ENCODE measurements at regions not wholly inside any gene's neighbourhood (a gene's known extent, or its start where the extent isn't known, plus 50 kb on each side); places are given as distances from the start of the nearest gene placed in this dataset.

- TF ChIP-seq, protein P1, sequence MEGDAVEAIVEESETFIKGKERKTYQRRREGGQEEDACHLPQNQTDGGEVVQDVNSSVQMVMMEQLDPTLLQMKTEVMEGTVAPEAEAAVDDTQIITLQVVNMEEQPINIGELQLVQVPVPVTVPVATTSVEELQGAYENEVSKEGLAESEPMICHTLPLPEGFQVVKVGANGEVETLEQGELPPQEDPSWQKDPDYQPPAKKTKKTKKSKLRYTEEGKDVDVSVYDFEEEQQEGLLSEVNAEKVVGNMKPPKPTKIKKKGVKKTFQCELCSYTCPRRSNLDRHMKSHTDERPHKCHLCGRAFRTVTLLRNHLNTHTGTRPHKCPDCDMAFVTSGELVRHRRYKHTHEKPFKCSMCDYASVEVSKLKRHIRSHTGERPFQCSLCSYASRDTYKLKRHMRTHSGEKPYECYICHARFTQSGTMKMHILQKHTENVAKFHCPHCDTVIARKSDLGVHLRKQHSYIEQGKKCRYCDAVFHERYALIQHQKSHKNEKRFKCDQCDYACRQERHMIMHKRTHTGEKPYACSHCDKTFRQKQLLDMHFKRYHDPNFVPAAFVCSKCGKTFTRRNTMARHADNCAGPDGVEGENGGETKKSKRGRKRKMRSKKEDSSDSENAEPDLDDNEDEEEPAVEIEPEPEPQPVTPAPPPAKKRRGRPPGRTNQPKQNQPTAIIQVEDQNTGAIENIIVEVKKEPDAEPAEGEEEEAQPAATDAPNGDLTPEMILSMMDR (IDR thresholded peaks at IDR 0.05) = no peak
Observed at GRCh38 chr1:245085508-245086095, 69.2 kb upstream of the KIF26B start.

DNA sequence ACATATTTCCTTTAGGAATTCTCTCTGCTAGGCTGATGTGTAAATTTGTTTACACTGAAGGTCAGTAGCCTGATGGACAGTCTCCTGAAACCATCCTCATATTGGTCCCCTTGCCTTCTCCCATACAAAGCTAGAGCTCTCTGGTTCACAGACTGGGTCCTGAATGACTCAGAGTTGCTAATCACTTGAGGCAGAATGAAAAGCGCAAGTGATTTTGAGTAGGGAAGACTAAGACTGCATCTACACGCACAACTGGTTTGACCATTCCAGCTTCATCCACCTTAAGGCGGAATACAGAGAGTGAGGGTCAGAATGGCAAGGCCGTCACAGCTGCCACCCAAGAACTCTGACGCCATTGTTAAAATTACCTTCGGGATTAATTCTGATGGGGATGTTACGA lies 70.2 kb upstream of the KIF26B start:
- ATAC-seq (ENCODE audit: low FRiP score) = no peak
- TF ChIP-seq, protein P1 (IDR thresholded peaks at IDR 0.05) = no peak
- DNase-seq (ENCODE audit: low spot score) = no peak

More at GRCh38 chr1:245085508-245086095, 69.2 kb upstream of the KIF26B start:
- peak; percentile 14 for ATAC-seq (ENCODE audit: low FRiP score)
- DNase-seq (ENCODE audit: low spot score) = no peak

GRCh38 chr1:245079021-245079609 lies 75.7 kb upstream of the KIF26B start:
- TF ChIP-seq, protein P1 (IDR thresholded peaks at IDR 0.05) = no peak
- ATAC-seq (ENCODE audit: low FRiP score) = no peak
- DNase-seq (ENCODE audit: low spot score) = no peak

DNA sequence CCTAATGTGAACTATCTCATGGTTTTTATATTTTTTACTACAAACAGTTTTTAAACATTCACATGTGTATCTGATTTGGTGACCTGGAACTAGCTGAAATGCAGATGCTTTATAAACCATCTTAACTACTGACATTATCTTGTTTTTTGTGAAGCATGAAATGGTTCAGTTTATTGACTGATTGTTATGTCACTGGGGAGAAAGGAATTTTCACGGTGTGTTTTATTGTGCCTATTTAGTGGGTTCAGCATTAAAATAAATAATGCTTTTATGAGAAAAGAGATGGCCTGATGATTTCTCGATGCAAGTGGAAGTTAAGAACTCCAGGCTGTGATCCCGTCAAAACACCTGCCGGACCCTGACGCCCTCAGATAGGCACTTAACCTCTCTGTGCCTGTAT lies 79.9 kb upstream of the KIF26B start:
- DNase-seq (ENCODE audit: low spot score) (no peak), ATAC-seq (ENCODE audit: low FRiP score) (no peak)
- TF ChIP-seq, protein P1 (IDR thresholded peaks at IDR 0.05) = no peak

DNA sequence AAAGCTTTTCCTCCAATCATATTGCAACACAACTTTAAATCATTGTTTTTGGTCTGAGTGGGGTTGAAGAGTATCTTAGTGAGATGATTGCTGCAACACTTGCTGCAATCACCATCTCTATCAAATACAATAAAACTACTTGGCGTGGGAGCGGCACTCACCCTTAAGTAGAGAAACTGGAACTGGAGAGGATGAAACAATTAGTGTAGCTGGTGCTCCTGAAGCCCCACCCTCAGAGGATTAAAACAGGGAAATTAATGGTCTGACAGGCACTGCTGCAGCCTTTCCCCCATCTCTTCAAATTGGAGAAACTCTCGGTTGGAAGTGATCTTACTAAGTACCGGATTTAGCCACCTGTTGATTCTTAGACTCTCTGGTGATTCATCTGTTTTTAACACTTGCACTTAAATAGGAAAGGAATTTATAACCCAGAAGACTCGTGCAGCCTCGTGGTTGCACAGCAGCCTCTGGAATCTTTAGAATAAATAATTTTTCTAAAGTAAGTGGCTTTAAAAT lies 80.5 kb upstream of the KIF26B start:
- DNase-seq (ENCODE audit: low spot score) (no peak), ATAC-seq (ENCODE audit: low FRiP score) (peak; percentile 19)
- TF ChIP-seq, protein P1 (IDR thresholded peaks at IDR 0.05) = no peak

- TF ChIP-seq, protein P1 (IDR thresholded peaks at IDR 0.05) = no peak
- ATAC-seq (ENCODE audit: low FRiP score) (no peak), DNase-seq (ENCODE audit: low spot score) (no peak)
Observed at GRCh38 chr1:245070836-245071615, 83.8 kb upstream of the KIF26B start.

All from omental fat pad (tissue), 3 donors.